GM12864 (cell line): ENCODE measurements at regions not wholly inside any gene's neighbourhood (a gene's known extent, or its start where the extent isn't known, plus 50 kb on each side); places are given as distances from the start of the nearest gene placed in this dataset.

Source experiments
- DNase-seq: peaks from one replicate; pipeline ENCODE4 v3.0.0-alpha.2; 2011; ENCODE audit warnings: low read depth
- H3K4me3 ChIP-seq: 2 replicates; pipeline ENCODE4 v1.5.1; 2011; ENCODE audit warnings: mild to moderate bottlenecking, low read depth, low read length, control low read depth
- CTCF ChIP-seq: IDR thresholded peaks from 2 replicates; pipeline ENCODE4 v1.5.1; 2011; ENCODE audit warnings: low read depth, mild to moderate bottlenecking, moderate library complexity, low read length, control low read depth, inconsistent platforms; ENCODE audit errors: missing control alignments

- DNase-seq, result no peak
- TF ChIP-seq CTCF, result no peak
- H3K4me3 ChIP-seq, result no peak overlapping the region
Observed at GRCh38 chr17:12438813-12439586, 226.7 kb upstream of the MYOCD start.

- H3K4me3 ChIP-seq, result no peak overlapping the region
- DNase-seq, result no peak
- no peak for TF ChIP-seq CTCF
Observed at GRCh38 chr17:12445331-12445730, 220.4 kb upstream of the MYOCD start.

GRCh38 chr17:12457493-12457892 is 208.2 kb upstream of the MYOCD start:
- DNase-seq, result no peak

GRCh38 chr17:12459736-12460135 is 206.0 kb upstream of the MYOCD start:
- no peak for TF ChIP-seq CTCF
- DNase-seq, result no peak
- H3K4me3 ChIP-seq, result no peak overlapping the region

More at GRCh38 chr17:12457493-12457892, 208.2 kb upstream of the MYOCD start:
- no peak for TF ChIP-seq CTCF
- H3K4me3 ChIP-seq, result no peak overlapping the region

- H3K4me3 ChIP-seq, result no peak overlapping the region
- no peak for TF ChIP-seq CTCF
- no peak for DNase-seq
Observed at GRCh38 chr17:12463102-12463501, 202.6 kb upstream of the MYOCD start.

GRCh38 chr17:12472252-12473173 is 193.2 kb upstream of the MYOCD start:
- no peak for DNase-seq
- TF ChIP-seq CTCF, result no peak
- H3K4me3 ChIP-seq, result no peak overlapping the region
